K562 (cell line): ENCODE measurements at regions not wholly inside any gene's neighbourhood (a gene's known extent, or its start where the extent isn't known, plus 50 kb on each side); places are given as distances from the start of the nearest gene placed in this dataset.

Experiments
- ATAC-seq: fragments of 200-7000 bp; cut with Tn5 transposase; 3 replicates; pipeline ENCODE4 v1.9.1; 2020; ENCODE audit warnings: moderate library complexity
- BruUV-seq: library from RNA; stranded (reverse); fragments of 400-500 nt; replicated peaks from 2 replicates; lab custom pipeline; 2021; lab: Mats Ljungman, UMichigan
- CTCF ChIA-PET: fragments of 300-600 bp; formaldehyde crosslinking; extraction: SDS; loops from one replicate; lab custom pipeline; 2021; ENCODE audit warnings: low intra/inter-chr PET ratio; lab: Yijun Ruan, JAX
- POLR2A ChIA-PET: fragments of 300-600, 350-650 bp; sonication (Branson Sonifier 250); formaldehyde crosslinking; extraction: SDS; loops from one replicate; lab custom pipeline; 2021; ENCODE audit warnings: antibody characterized with exemption, inconsistent platforms; lab: Yijun Ruan, JAX
- DNase-seq, 4 experiments: peaks; one replicate each; pipeline versions ENCODE4 v3.0.0 to v3.0.0-alpha.2; 2011 to 2018; ENCODE audit warnings: low spot score in 3 of 4, mixed read lengths in 3 of 4; ENCODE audit errors: extremely low read depth in 1 of 4
- FAIRE-seq: peaks from 2 replicates; lab custom pipeline; 2011; peaks lifted over from hg19 to GRCh38; lab: Jason Lieb, UNC
- H2AFZ ChIP-seq: 2 replicates; pipeline ENCODE4 v1.6.0; 2011; ENCODE audit warnings: low read depth, low read length, control low read depth, inconsistent platforms
- H3K27ac ChIP-seq: fragments of 200-600 bp; 3 replicates; pipeline ENCODE4 v1.8.0; 2011; ENCODE audit warnings: low read depth, mild to moderate bottlenecking, control low read depth, inconsistent platforms, low read length, moderate library complexity, mixed read lengths; ENCODE audit errors: extremely low read depth
- H3K27me3 ChIP-seq, 2 experiments: fragments of 300-600 bp in 1 of 2; 2 replicates in 1 of 2; 3 replicates in 1 of 2; pipeline versions ENCODE4 v1.6.0 to v1.8.0; 2011; ENCODE audit warnings: inconsistent platforms in 2 of 2, low read length in 2 of 2, mild to moderate bottlenecking in 1 of 2, mixed read lengths in 1 of 2, moderate library complexity in 1 of 2; ENCODE audit not compliant: control insufficient read depth in 2 of 2, insufficient read depth in 2 of 2
- H3K36me3 ChIP-seq: fragments of 300-600 bp; 3 replicates; pipeline ENCODE4 v1.8.0; 2011; ENCODE audit warnings: mild to moderate bottlenecking, low read length, inconsistent platforms; ENCODE audit not compliant: control insufficient read depth, insufficient read depth
- H3K4me1 ChIP-seq, 2 experiments: fragments of 200-600 bp in 1 of 2; replicated peaks in 1 of 2; 2 replicates in 1 of 2; 3 replicates in 1 of 2; pipeline versions ENCODE4 v1.5.1 to v1.8.0; 2011; ENCODE audit warnings: inconsistent platforms in 2 of 2, low read length in 2 of 2, mild to moderate bottlenecking in 1 of 2, mixed read lengths in 1 of 2, moderate library complexity in 1 of 2; ENCODE audit not compliant: control insufficient read depth in 2 of 2, insufficient read depth in 2 of 2
- H3K4me2 ChIP-seq: 2 replicates; pipeline ENCODE4 v1.6.1; 2011; ENCODE audit warnings: low read length, control low read depth, inconsistent platforms, mixed read lengths; ENCODE audit not compliant: insufficient read depth
- H3K4me3 ChIP-seq: fragments of 200-600 bp; sonication (generic), shearing (Covaris generic); 2 replicates; pipeline ENCODE4 v1.5.1; 2016; ENCODE audit warnings: control low read depth, inconsistent platforms
- H3K79me2 ChIP-seq: fragments of 200-600 bp; 3 replicates; pipeline ENCODE4 v1.8.0; 2011; ENCODE audit warnings: low read length, inconsistent platforms; ENCODE audit not compliant: control insufficient read depth, insufficient read depth
- H3K9ac ChIP-seq, 2 experiments: 2 replicates each; pipeline versions ENCODE4 v1.6.0 to v1.6.1; 2011; ENCODE audit warnings: low read depth in 2 of 2, low read length in 2 of 2, control low read depth in 1 of 2, inconsistent platforms in 1 of 2, mild to moderate bottlenecking in 1 of 2, mixed read lengths in 1 of 2; ENCODE audit not compliant: insufficient read depth in 1 of 2
- H3K9me1 ChIP-seq: one replicate; pipeline ENCODE4 v1.6.0; 2011; ENCODE audit warnings: inconsistent platforms, mild to moderate bottlenecking, low read length, moderate library complexity; ENCODE audit not compliant: control insufficient read depth, insufficient read depth
- H3K9me3 ChIP-seq: replicated peaks from 2 replicates; pipeline ENCODE4 v1.5.1; 2011; ENCODE audit warnings: low read depth, low read length, inconsistent platforms; ENCODE audit not compliant: control insufficient read depth, insufficient read depth
- H4K20me1 ChIP-seq: replicated peaks from 2 replicates; pipeline ENCODE4 v1.6.1; 2011; ENCODE audit warnings: low read length, inconsistent platforms, mixed read lengths; ENCODE audit not compliant: control insufficient read depth, insufficient read depth
- ARID1B ChIP-seq: fragments of 450-650 bp; IDR thresholded peaks from 2 replicates; pipeline ENCODE4 v1.6.1; 2016; ENCODE audit warnings: antibody characterized with exemption, mild to moderate bottlenecking, inconsistent platforms
- BCL6 ChIP-seq: fragments of 250-450 bp; sonication (Bioruptor Pico); IDR thresholded peaks from 2 replicates; pipeline ENCODE4 v1.4.0; 2020
- EGR1 ChIP-seq: fragments of 450-650 bp; conservative IDR thresholded peaks from 2 replicates; pipeline ENCODE4 v1.6.1; 2017; ENCODE audit warnings: mild to moderate bottlenecking
- IRF9 ChIP-seq: fragments of 450-650 bp; IDR thresholded peaks from 2 replicates; pipeline ENCODE4 v1.6.1; 2016; ENCODE audit warnings: missing biosample characterization, missing genetic modification characterization
- MAFF ChIP-seq: IDR thresholded peaks from 2 replicates; pipeline ENCODE4 v1.6.1; 2012; ENCODE audit warnings: low read length, improper control_type of control experiment
- MAFK ChIP-seq: IDR thresholded peaks from 2 replicates; pipeline ENCODE4 v1.6.1; 2011; ENCODE audit warnings: low read length, improper control_type of control experiment
- MEIS2 ChIP-seq: fragments of 450-650 bp; IDR thresholded peaks from 2 replicates; pipeline ENCODE4 v1.6.1; 2014; ENCODE audit warnings: mild to moderate bottlenecking; ENCODE audit not compliant: partially characterized antibody
- PKNOX1 ChIP-seq: fragments of 450-650 bp; IDR thresholded peaks from 2 replicates; pipeline ENCODE4 v1.6.1; 2016
- SMARCA4 ChIP-seq: fragments of 450-650 bp; IDR thresholded peaks from 2 replicates; pipeline ENCODE4 v1.6.1; 2016
- TEAD1 ChIP-seq, 2 experiments: fragments of 450-650 bp in 1 of 2; sonication (generic) in 1 of 2; formaldehyde crosslinking; IDR thresholded peaks; 2 replicates each; pipeline versions ENCODE4 v1.4.0 to v1.8.0; 2020 to 2022; ENCODE audit warnings: mild to moderate bottlenecking in 2 of 2, missing genetic modification reagents in 1 of 2
- ZNF174 ChIP-seq: fragments of 250-450 bp; sonication (Bioruptor Pico); IDR thresholded peaks from 2 replicates; pipeline ENCODE4 v1.4.0; 2020; ENCODE audit warnings: mild to moderate bottlenecking
- ZNF282 ChIP-seq: sonication (generic); formaldehyde crosslinking; IDR thresholded peaks from 2 replicates; pipeline ENCODE4 v1.8.1; 2023; ENCODE audit warnings: missing genetic modification reagents
- ZNF766 ChIP-seq: fragments of 200-800 bp; sonication (Bioruptor generic); conservative IDR thresholded peaks from 2 replicates; pipeline ENCODE4 v1.6.1; 2016; ENCODE audit warnings: missing genetic modification characterization, missing compliant biosample characterization
- whole genome bisulfite sequencing: fragments of 100-300 bp; shearing (Covaris generic); methylation state at CpG from one replicate; pipeline ENCODE4 v1.1.6; 2016; ENCODE audit warnings: low coverage, mixed read lengths; ENCODE audit not compliant: insufficient coverage; ENCODE audit errors: missing lambda C conversion rate; 5-methylcytosine and 5-hydroxymethylcytosine counted together
- in situ Hi-C: fragments of 300-500 bp; cut with MboI; formaldehyde crosslinking; loops from 4 replicates; pipeline ENCODE4 v1.15.0; 2018; ENCODE audit warnings: inconsistent platforms, mixed read lengths
- intact Hi-C: fragments of 100-400 bp; cut with micrococcal nuclease; formaldehyde crosslinking; loops from 2 replicates; pipeline ENCODE4 v1.14.2; 2022

GRCh38 chr16:79677799-79678530 is 77.4 kb upstream of the MAF start:
- no peak for ATAC-seq
- no TSS peak for BruUV-seq
- POLR2A ChIA-PET, result no interaction called here
- Histone ChIP-seq H3K9me3 (no peaks in the 10 kb centered on the region), H3K27ac (no peak overlapping the region), H2AFZ (no peak overlapping the region), H3K9ac (no peak overlapping the region), H3K4me3 (no peak overlapping the region), H4K20me1 (no peaks in the 10 kb centered on the region), H3K4me2 (no peak overlapping the region), H3K79me2 (no peaks in the 10 kb centered on the region), H3K27me3 (no peaks in the 10 kb centered on the region), H3K36me3 (no peaks in the 10 kb centered on the region), H3K4me1 (no peaks in the 10 kb centered on the region; a peak in 1 of 5 replicates), H3K9me1 (no peaks in the 10 kb centered on the region)
- no peak for DNase-seq
- no peak for FAIRE-seq
- 14% methylated on average over 6 of the region's 6 CpGs for WGBS
- intact Hi-C loops, result no loop called here
- in situ Hi-C loops, result no loop called here
- TF ChIP-seq ZNF174 (CRISPR knock-in tag) (no peak), PKNOX1 (peak; percentile 59), BCL6 (CRISPR knock-in tag) (no peak)
- CTCF ChIA-PET, result no interaction called here

GRCh38 chr16:79673635-79674034 is 73.1 kb upstream of the MAF start:
- H3K27ac ChIP-seq, result no peak overlapping the region
- no peaks in the 10 kb centered on the region for H3K9me3 ChIP-seq
- no peaks in the 10 kb centered on the region for H3K27me3 ChIP-seq
- POLR2A ChIA-PET, result interaction anchor here (0.7 to 1.0 kb wide), 2 partner anchors 50 to 753 kb away, joined by 3 read pairs; no protein-coding TSS in a partner anchor
- no peak overlapping the region for H3K9ac ChIP-seq
- in situ Hi-C loops (no loop called here), intact Hi-C loops (no loop called here)
- H3K4me1 ChIP-seq, result no peaks in the 10 kb centered on the region; a peak in 1 of 5 replicates
- no peak overlapping the region for H3K4me2 ChIP-seq
- no peaks in the 10 kb centered on the region for H3K79me2 ChIP-seq
- H3K9me1 ChIP-seq, result no peaks in the 10 kb centered on the region
- FAIRE-seq, result no peak
- no peak for DNase-seq
- WGBS, result 1% methylated on average over 3 of the region's 3 CpGs
- no peak overlapping the region for H2AFZ ChIP-seq
- no peaks in the 10 kb centered on the region for H3K36me3 ChIP-seq
- BruUV-seq, result no TSS peak
- CTCF ChIA-PET, result no interaction called here
- H4K20me1 ChIP-seq, result no peaks in the 10 kb centered on the region
- ATAC-seq, result no peak
- H3K4me3 ChIP-seq, result no peak overlapping the region
- peak; percentile 31; the same call in 1 of the 2 replicates for TF ChIP-seq SMARCA4
- 0 out of 2 replicates have a peak, but pooled peaks have one; percentile 54 for TF ChIP-seq IRF9 (tag)
- TF ChIP-seq MAFF, result peak; percentile 4; the same call in 1 of the 2 replicates
- TF ChIP-seq EGR1, result no peak
- TF ChIP-seq ARID1B, result peak; percentile 29; the same call in 1 of the 2 replicates
- 0 out of 2 replicates have a peak, but pooled peaks have one; percentile 35 for TF ChIP-seq MAFK
- 0 out of 4 replicates have a peak, but pooled peaks of 1 of the 2 experiments have one; percentile 26 for TF ChIP-seq TEAD1 (CRISPR knock-in tag; IDR thresholded peaks at IDR 0.05)
- peak; percentile 75; the same call in 1 of the 2 replicates for TF ChIP-seq ZNF766 (CRISPR knock-in tag)
- TF ChIP-seq MEIS2, result peak; percentile 11
- TF ChIP-seq ZNF282 (CRISPR knock-in tag), result no peak
